Kidney (tissue), 13 donors: ENCODE measurements at regions not wholly inside any gene's neighbourhood (a gene's known extent, or its start where the extent isn't known, plus 50 kb on each side); places are given as distances from the start of the nearest gene placed in this dataset.

ENCODE experiments used
- DNase-seq, 5 donors: peaks; one replicate each; pipeline ENCODE4 v3.0.0-alpha.2; 2013 to 2020
- FAIRE-seq: peaks from 2 replicates; lab custom pipeline; 2012; peaks lifted over from hg19 to GRCh38; lab: Jason Lieb, UNC
- H3K27ac ChIP-seq, 2 donors: one replicate each; pipeline ENCODE4 v1.7.0; 2013; ENCODE audit warnings: low read depth in 2 of 2, low read length in 2 of 2, inconsistent platforms in 1 of 2
- H3K27me3 ChIP-seq: one replicate; pipeline ENCODE4 v1.7.1; 2013; ENCODE audit warnings: low read length, inconsistent platforms; ENCODE audit not compliant: control insufficient read depth, insufficient read depth
- H3K36me3 ChIP-seq, 3 donors: one replicate each; pipeline versions ENCODE4 v1.7.0 to v1.7.1; 2013; ENCODE audit warnings: low read length in 3 of 3, control low read depth in 1 of 3, inconsistent platforms in 1 of 3; ENCODE audit not compliant: insufficient read depth in 3 of 3, control insufficient read depth in 2 of 3
- H3K4me1 ChIP-seq, 3 donors: one replicate each; pipeline versions ENCODE4 v1.7.0 to v1.7.1; 2013; ENCODE audit warnings: low read length in 3 of 3, inconsistent platforms in 1 of 3, low read depth in 1 of 3; ENCODE audit not compliant: control insufficient read depth in 2 of 3, insufficient read depth in 2 of 3
- H3K4me3 ChIP-seq, 3 donors: one replicate each; pipeline versions ENCODE4 v1.7.0 to v1.8.1; 2013; ENCODE audit warnings: low read length in 3 of 3, control low read depth in 1 of 3, inconsistent platforms in 1 of 3
- H3K9ac ChIP-seq, 3 donors: one replicate each; pipeline versions ENCODE4 v1.7.0 to v1.7.1; 2013; ENCODE audit warnings: low read length in 3 of 3, control low read depth in 1 of 3, inconsistent platforms in 1 of 3
- H3K9me3 ChIP-seq, 3 donors: one replicate each; pipeline versions ENCODE4 v1.7.0 to v1.7.1; 2013; ENCODE audit warnings: low read length in 3 of 3, control low read depth in 1 of 3, inconsistent platforms in 1 of 3; ENCODE audit not compliant: control insufficient read depth in 2 of 3, insufficient read depth in 1 of 3
- CTCF ChIP-seq: IDR thresholded peaks from 3 replicates; pipeline ENCODE4 v1.5.1; 2012; ENCODE audit warnings: mild to moderate bottlenecking, moderate library complexity, borderline replicate concordance; ENCODE audit not compliant: insufficient read depth; ENCODE audit errors: extremely low read depth
- intact Hi-C: fragments of 100-400 bp; cut with DNase I; formaldehyde crosslinking; loops from one replicate; pipeline ENCODE4 v1.11.1; 2022
- donor health status: control.
- donor health status: control.
- donor health status: control.
- donor health status: control.
- donor health status: control.
- donor health status: DM: yes; HTN: yes; CAD: no.
- donor health status: Normal renal cell carcinoma (clear cell type).

DNA sequence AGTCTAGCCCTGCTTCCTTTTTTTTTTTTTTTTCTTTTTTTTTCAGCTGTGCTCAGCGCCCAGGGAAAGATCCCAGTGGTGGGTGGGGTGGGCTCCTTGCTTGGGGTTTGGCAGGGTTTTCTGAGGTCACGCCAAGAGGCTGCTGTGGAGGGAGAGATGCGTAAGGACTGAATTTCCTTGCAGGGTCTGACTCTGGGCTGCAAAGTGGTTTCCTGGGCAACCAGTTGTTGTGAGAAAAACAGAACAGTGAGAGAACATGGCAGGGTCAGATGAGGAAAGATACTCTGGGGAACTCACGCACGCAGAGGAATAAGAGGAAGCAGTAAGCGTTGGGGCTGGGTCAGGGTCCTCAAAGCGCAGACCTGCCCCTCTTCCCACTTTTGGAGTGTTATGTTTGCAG, 119.5 kb downstream of the IRF8 start:
- intact Hi-C loops: loop anchor here (10.0 kb wide), 1 partner anchor 194 kb away; no protein-coding TSS in a partner anchor
- no peak for FAIRE-seq

GRCh38 chr16:86018941-86019340, 120.0 kb downstream of the IRF8 start:
- Histone ChIP-seq H3K9ac (no peak overlapping the region), H3K4me1 (no peaks in the 10 kb centered on the region), H3K36me3 (no peaks in the 10 kb centered on the region), H3K4me3 (no peak overlapping the region), H3K27me3 (no peaks in the 10 kb centered on the region), H3K27ac (no peak overlapping the region), H3K9me3 (peaks cover 0 to 14% (median 8%) of the 10 kb centered on the region in 3 donors)
- TF ChIP-seq CTCF: no peak
- FAIRE-seq (no peak), DNase-seq (peak in 2 of 5 donors; percentile 14 to 40)
- intact Hi-C loops: loop anchor here (10.0 kb wide), 1 partner anchor 194 kb away; no protein-coding TSS in a partner anchor

More for the DNA sequence above, 119.5 kb downstream of the IRF8 start:
- no peak overlapping the region for H3K4me3 ChIP-seq
- H3K9me3 ChIP-seq: peaks cover 0 to 10% (median 5%) of the 10 kb centered on the region in 3 donors
- peak; percentile 62 to 88 (median 74) for DNase-seq
- no peak overlapping the region for H3K9ac ChIP-seq
- no peaks in the 10 kb centered on the region for H3K36me3 ChIP-seq
- TF ChIP-seq CTCF: no peak
- no peaks in the 10 kb centered on the region for H3K27me3 ChIP-seq
- no peaks in the 10 kb centered on the region for H3K4me1 ChIP-seq
- H3K27ac ChIP-seq: no peak overlapping the region

- Histone ChIP-seq H3K36me3 (no peaks in the 10 kb centered on the region), H3K9ac (no peak overlapping the region), H3K9me3 (peaks cover 0 to 15% (median 9%) of the 10 kb centered on the region in 3 donors), H3K4me3 (no peak overlapping the region), H3K27me3 (no peaks in the 10 kb centered on the region), H3K4me1 (no peaks in the 10 kb centered on the region), H3K27ac (no peak overlapping the region)
- TF ChIP-seq CTCF: no peak
- FAIRE-seq (no peak), DNase-seq (peak in 3 of 5 donors; percentile 10 to 41 (median 36))
- intact Hi-C loops: loop anchor here (10.0 kb wide), 1 partner anchor 195 kb away; no protein-coding TSS in a partner anchor
Observed at GRCh38 chr16:86019446-86020047, 120.6 kb downstream of the IRF8 start.
